ENCODE measurements at regions not wholly inside any gene's neighbourhood (a gene's known extent, or its start where the extent isn't known, plus 50 kb on each side); places are given as distances from the start of the nearest gene placed in this dataset.
A peak's percentile ranks its signal among the peaks of the same experiment; 100 is the strongest.

- TF ChIP-seq EZH2 (IDR thresholded peaks at IDR 0.05; ENCODE audit: borderline replicate concordance, low read depth, low read length, poor library complexity, severe bottlenecking) (no peak), CTCF (conservative IDR thresholded peaks at IDR 0.05; ENCODE audit: low read depth, low read length) (no peak)
- CTCF ChIA-PET, result no interaction called here
- Histone ChIP-seq H3K27me3 (replicated peaks; ENCODE audit: insufficient read depth, low read depth, low read length, poor library complexity) (no peaks in the 10 kb centered on the region), H3K27ac (ENCODE audit: low read depth, low read length, poor library complexity, severe bottlenecking) (no peak overlapping the region), H3K36me3 (ENCODE audit: insufficient read depth, low read length, poor library complexity, severe bottlenecking) (no peaks in the 10 kb centered on the region), H3K4me3 (ENCODE audit: low read depth, low read length, poor library complexity, severe bottlenecking) (no peak overlapping the region), H3K4me1 (ENCODE audit: insufficient read depth, low read length, poor library complexity, severe bottlenecking) (peaks cover 5% of the 10 kb centered on the region), H3K9me3 (ENCODE audit: low read depth, low read length, poor library complexity, severe bottlenecking) (no peaks in the 10 kb centered on the region)
- no TSS peak for BruUV-seq (replicated peaks)
- POLR2A ChIA-PET (ENCODE audit: low non-redundant PET), result no interaction called here
- DNase-seq (ENCODE audit: low spot score), result no peak
- intact Hi-C loops (cut with micrococcal nuclease; ENCODE audit: unreplicated experiment), result no loop called here
Measured at GRCh38 chr18:44602380-44602779, 78.3 kb upstream of the SETBP1 start.

- Histone ChIP-seq H3K4me1 (ENCODE audit: insufficient read depth, low read length, poor library complexity, severe bottlenecking) (peaks cover 5% of the 10 kb centered on the region), H3K27ac (ENCODE audit: low read depth, low read length, poor library complexity, severe bottlenecking) (no peak overlapping the region), H3K36me3 (ENCODE audit: insufficient read depth, low read length, poor library complexity, severe bottlenecking) (no peaks in the 10 kb centered on the region), H3K9me3 (ENCODE audit: low read depth, low read length, poor library complexity, severe bottlenecking) (no peaks in the 10 kb centered on the region), H3K27me3 (replicated peaks; ENCODE audit: insufficient read depth, low read depth, low read length, poor library complexity) (no peaks in the 10 kb centered on the region), H3K4me3 (ENCODE audit: low read depth, low read length, poor library complexity, severe bottlenecking) (no peak overlapping the region)
- peak; percentile 10 for DNase-seq (ENCODE audit: low spot score)
- ChIA-PET CTCF (no interaction called here), POLR2A (ENCODE audit: low non-redundant PET) (no interaction called here)
- BruUV-seq (replicated peaks), result no TSS peak
- TF ChIP-seq CTCF (conservative IDR thresholded peaks at IDR 0.05; ENCODE audit: low read depth, low read length), result no peak
- TF ChIP-seq EZH2 (IDR thresholded peaks at IDR 0.05; ENCODE audit: borderline replicate concordance, low read depth, low read length, poor library complexity, severe bottlenecking), result no peak
- intact Hi-C loops (cut with micrococcal nuclease; ENCODE audit: unreplicated experiment), result no loop called here
Measured at GRCh38 chr18:44602845-44603244, 77.8 kb upstream of the SETBP1 start.

GRCh38 chr18:44609181-44609941 lies 71.3 kb upstream of the SETBP1 start:
- TF ChIP-seq EZH2 (IDR thresholded peaks at IDR 0.05; ENCODE audit: borderline replicate concordance, low read depth, low read length, poor library complexity, severe bottlenecking), result no peak
- TF ChIP-seq CTCF (conservative IDR thresholded peaks at IDR 0.05; ENCODE audit: low read depth, low read length), result no peak
- intact Hi-C loops (cut with micrococcal nuclease; ENCODE audit: unreplicated experiment), result no loop called here
- BruUV-seq (replicated peaks), result no TSS peak
- ChIA-PET POLR2A (ENCODE audit: low non-redundant PET) (no interaction called here), CTCF (no interaction called here)
- Histone ChIP-seq H3K27ac (ENCODE audit: low read depth, low read length, poor library complexity, severe bottlenecking) (no peak overlapping the region), H3K4me3 (ENCODE audit: low read depth, low read length, poor library complexity, severe bottlenecking) (no peak overlapping the region), H3K9me3 (ENCODE audit: low read depth, low read length, poor library complexity, severe bottlenecking) (no peaks in the 10 kb centered on the region), H3K4me1 (ENCODE audit: insufficient read depth, low read length, poor library complexity, severe bottlenecking) (no peaks in the 10 kb centered on the region), H3K27me3 (replicated peaks; ENCODE audit: insufficient read depth, low read depth, low read length, poor library complexity) (no peaks in the 10 kb centered on the region), H3K36me3 (ENCODE audit: insufficient read depth, low read length, poor library complexity, severe bottlenecking) (no peaks in the 10 kb centered on the region)
- no peak for DNase-seq (ENCODE audit: low spot score)

All from A673 (cell line).